ENCODE measurements at regions not wholly inside any gene's neighbourhood (a gene's known extent, or its start where the extent isn't known, plus 50 kb on each side); places are given as distances from the start of the nearest gene placed in this dataset.

DNA sequence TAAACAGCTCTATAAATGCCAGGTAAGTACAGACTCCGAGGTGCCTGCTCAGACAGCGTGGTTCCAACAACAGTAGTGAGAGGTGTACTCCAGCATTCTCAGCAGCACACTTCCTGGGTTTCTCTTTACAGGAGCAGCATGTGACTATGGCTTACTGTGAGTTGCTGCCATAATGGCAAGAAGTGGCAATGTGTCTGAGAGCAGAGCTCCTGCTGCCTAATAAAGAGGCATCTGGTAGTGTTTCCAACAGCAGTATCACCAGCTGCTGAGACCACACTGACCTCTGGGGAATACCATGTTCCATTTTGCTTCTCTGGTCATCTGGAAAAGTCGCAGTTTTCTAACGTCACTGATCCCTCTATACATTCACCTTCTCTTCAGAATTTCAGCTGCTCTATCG, 398.2 kb downstream of the SLCO4C1 start:
- H3K9me3 Mint-ChIP-seq = no peaks in the 10 kb centered on the region
- H3K4me3 Mint-ChIP-seq = no peak overlapping the region
- no peaks in the 10 kb centered on the region for H3K27me3 Mint-ChIP-seq (ENCODE audit: low read depth)
- H3K4me1 Mint-ChIP-seq = peaks cover 4% of the 10 kb centered on the region
- H3K27ac Mint-ChIP-seq (ENCODE audit: unreplicated experiment) = no peak overlapping the region
- H3K36me3 Mint-ChIP-seq (ENCODE audit: low read depth) = no peaks in the 10 kb centered on the region
- TF ChIP-seq, protein P1, sequence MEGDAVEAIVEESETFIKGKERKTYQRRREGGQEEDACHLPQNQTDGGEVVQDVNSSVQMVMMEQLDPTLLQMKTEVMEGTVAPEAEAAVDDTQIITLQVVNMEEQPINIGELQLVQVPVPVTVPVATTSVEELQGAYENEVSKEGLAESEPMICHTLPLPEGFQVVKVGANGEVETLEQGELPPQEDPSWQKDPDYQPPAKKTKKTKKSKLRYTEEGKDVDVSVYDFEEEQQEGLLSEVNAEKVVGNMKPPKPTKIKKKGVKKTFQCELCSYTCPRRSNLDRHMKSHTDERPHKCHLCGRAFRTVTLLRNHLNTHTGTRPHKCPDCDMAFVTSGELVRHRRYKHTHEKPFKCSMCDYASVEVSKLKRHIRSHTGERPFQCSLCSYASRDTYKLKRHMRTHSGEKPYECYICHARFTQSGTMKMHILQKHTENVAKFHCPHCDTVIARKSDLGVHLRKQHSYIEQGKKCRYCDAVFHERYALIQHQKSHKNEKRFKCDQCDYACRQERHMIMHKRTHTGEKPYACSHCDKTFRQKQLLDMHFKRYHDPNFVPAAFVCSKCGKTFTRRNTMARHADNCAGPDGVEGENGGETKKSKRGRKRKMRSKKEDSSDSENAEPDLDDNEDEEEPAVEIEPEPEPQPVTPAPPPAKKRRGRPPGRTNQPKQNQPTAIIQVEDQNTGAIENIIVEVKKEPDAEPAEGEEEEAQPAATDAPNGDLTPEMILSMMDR (conservative IDR thresholded peaks at IDR 0.05) = no peak
- no peak for DNase-seq (ENCODE audit: low read depth, low spot score)

DNA sequence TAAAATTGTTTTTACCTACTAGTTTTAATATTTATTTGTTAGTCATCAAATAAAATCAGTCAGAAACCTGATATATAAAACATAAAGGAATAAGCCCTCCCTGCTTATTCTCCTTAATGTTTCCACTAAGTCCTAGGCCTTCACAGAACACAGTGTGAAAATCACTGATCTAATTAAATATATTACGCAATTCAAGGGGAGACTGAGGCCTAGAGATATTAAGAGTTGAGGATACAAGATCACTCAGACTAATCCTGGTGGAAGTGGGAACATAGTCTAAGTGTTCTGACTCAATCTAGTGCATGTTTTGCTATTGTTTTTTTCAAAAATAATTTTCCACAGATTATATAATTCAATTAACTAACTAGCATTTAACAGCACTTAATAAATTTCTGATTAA, 401.1 kb downstream of the SLCO4C1 start:
- H3K4me1 Mint-ChIP-seq = no peaks in the 10 kb centered on the region
- no peaks in the 10 kb centered on the region for H3K9me3 Mint-ChIP-seq
- no peaks in the 10 kb centered on the region for H3K27me3 Mint-ChIP-seq (ENCODE audit: low read depth)
- H3K36me3 Mint-ChIP-seq (ENCODE audit: low read depth) = no peaks in the 10 kb centered on the region
- TF ChIP-seq, protein P1 (conservative IDR thresholded peaks at IDR 0.05) = no peak
- DNase-seq (ENCODE audit: low read depth, low spot score) = no peak
- H3K27ac Mint-ChIP-seq (ENCODE audit: unreplicated experiment) = no peak overlapping the region
- H3K4me3 Mint-ChIP-seq = no peak overlapping the region

DNA sequence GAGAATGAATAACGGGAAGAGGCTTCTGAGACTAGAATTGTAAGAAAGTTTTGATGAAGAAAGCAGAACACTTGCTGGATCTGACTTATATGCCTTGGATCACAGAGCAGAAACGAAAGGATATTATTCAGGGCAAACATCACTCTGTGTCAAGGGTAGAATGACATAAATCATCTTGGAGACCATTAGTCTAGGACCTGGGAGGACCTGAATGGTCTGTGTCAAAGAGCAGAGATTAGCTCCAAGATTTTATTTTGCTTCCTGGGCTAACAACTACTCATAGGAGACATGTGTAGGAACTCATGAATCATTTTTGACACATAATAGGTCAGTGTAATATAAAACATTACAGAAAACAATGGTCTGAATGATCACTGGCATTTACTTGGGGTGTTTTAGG, 417.9 kb downstream of the SLCO4C1 start:
- DNase-seq (ENCODE audit: low read depth, low spot score) = no peak
- no peaks in the 10 kb centered on the region for H3K4me1 Mint-ChIP-seq
- no peaks in the 10 kb centered on the region for H3K9me3 Mint-ChIP-seq
- TF ChIP-seq, protein P1 (conservative IDR thresholded peaks at IDR 0.05) = no peak
- H3K36me3 Mint-ChIP-seq (ENCODE audit: low read depth) = no peaks in the 10 kb centered on the region
- H3K27ac Mint-ChIP-seq (ENCODE audit: unreplicated experiment) = no peak overlapping the region
- no peaks in the 10 kb centered on the region for H3K27me3 Mint-ChIP-seq (ENCODE audit: low read depth)
- H3K4me3 Mint-ChIP-seq = no peak overlapping the region

DNA sequence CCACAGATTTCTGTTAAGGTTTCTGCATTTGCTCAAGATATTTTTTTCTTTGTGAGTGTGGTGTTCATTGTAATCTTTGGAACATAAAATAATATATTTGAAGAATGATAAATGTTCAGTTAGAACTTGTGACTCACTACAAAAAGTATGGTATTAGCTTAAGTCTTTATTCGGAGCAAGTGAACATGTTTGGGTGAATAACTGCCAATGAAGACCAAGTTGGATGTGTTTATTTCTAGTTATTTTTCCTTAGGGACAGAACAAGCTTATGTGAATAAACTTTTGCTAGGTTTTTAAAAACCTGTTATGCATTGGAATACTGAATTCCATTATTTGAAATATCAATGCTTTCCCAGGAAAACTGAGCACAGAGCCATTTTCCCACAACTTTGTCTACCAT, 418.6 kb downstream of the SLCO4C1 start:
- no peak for DNase-seq (ENCODE audit: low read depth, low spot score)
- no peaks in the 10 kb centered on the region for H3K27me3 Mint-ChIP-seq (ENCODE audit: low read depth)
- H3K27ac Mint-ChIP-seq (ENCODE audit: unreplicated experiment) = no peak overlapping the region
- H3K9me3 Mint-ChIP-seq = no peaks in the 10 kb centered on the region
- no peaks in the 10 kb centered on the region for H3K4me1 Mint-ChIP-seq
- H3K4me3 Mint-ChIP-seq = no peak overlapping the region
- TF ChIP-seq, protein P1 (conservative IDR thresholded peaks at IDR 0.05) = no peak
- no peaks in the 10 kb centered on the region for H3K36me3 Mint-ChIP-seq (ENCODE audit: low read depth)

DNA sequence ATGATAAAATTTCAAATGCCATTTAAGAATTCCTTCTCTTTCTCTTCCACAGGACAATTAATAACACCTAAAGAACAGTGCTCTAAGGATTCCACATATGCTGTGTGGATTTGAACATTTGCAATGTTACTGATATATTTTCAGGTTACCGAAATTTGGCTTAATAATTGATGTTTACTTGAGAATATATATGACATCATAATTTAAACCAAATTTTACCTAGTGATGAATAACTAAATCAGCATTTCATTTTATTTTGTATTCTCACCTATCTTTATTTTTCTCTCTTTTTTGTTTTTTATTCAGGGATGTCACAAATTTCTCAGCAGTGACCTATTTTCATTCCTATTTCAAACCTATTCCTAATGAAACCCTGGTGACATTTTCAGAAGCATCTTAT, 429.6 kb downstream of the SLCO4C1 start:
- no peak for DNase-seq (ENCODE audit: low read depth, low spot score)
- Mint-ChIP-seq H3K4me3 (no peak overlapping the region), H3K9me3 (peaks cover 4% of the 10 kb centered on the region), H3K36me3 (ENCODE audit: low read depth) (no peaks in the 10 kb centered on the region), H3K27me3 (ENCODE audit: low read depth) (peaks cover 16% of the 10 kb centered on the region), H3K4me1 (peaks cover 6% of the 10 kb centered on the region), H3K27ac (ENCODE audit: unreplicated experiment) (no peak overlapping the region)
- TF ChIP-seq, protein P1 (conservative IDR thresholded peaks at IDR 0.05) = no peak

DNA sequence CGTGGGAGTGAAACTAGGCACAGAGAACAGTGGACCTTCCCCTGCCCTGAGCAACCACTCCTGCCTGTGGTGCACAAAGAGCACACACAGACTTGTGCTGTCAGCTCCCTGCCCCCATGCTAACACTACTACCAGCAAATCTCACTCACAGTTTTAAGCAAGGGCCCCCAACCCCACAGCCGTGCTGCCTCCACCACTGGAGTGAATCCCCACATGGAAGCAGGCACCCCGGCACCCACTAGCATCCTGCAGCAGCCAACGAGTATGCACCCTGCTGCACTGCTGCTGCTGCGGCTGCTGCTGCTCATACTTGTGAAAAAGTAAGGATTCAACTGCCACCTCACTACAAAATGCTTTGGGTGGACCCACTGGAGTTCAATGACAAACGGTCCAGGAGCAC, 435.5 kb downstream of the SLCO4C1 start:
- H3K36me3 Mint-ChIP-seq (ENCODE audit: low read depth) = no peaks in the 10 kb centered on the region
- TF ChIP-seq, protein P1 (conservative IDR thresholded peaks at IDR 0.05) = no peak
- no peak for DNase-seq (ENCODE audit: low read depth, low spot score)
- no peaks in the 10 kb centered on the region for H3K4me1 Mint-ChIP-seq
- no peak overlapping the region for H3K27ac Mint-ChIP-seq (ENCODE audit: unreplicated experiment)
- no peak overlapping the region for H3K4me3 Mint-ChIP-seq
- H3K9me3 Mint-ChIP-seq = peaks cover 4% of the 10 kb centered on the region
- peaks cover 5% of the 10 kb centered on the region for H3K27me3 Mint-ChIP-seq (ENCODE audit: low read depth)
